PC-3 (cell line): ENCODE measurements at regions not wholly inside any gene's neighbourhood (a gene's known extent, or its start where the extent isn't known, plus 50 kb on each side); places are given as distances from the start of the nearest gene placed in this dataset.
"Not testable (repeated sequence)": the region's sequence is repeated elsewhere in the genome, so short reads cannot be mapped to it uniquely, and the experiment has no call there.

Experiments
- EZH2 ChIP-seq: fragments of 300-600 bp; sonication (generic); IDR thresholded peaks from one replicate; pipeline ENCODE4 v1.6.1; 2017; ENCODE audit warnings: antibody characterized with exemption, mild to moderate bottlenecking, low read length; ENCODE audit not compliant: unreplicated experiment
- EZH2phosphoT487 ChIP-seq: fragments of 300-600 bp; sonication (generic); IDR thresholded peaks from 2 replicates; pipeline ENCODE4 v1.6.1; 2018; ENCODE audit warnings: mild to moderate bottlenecking, antibody characterized with exemption, low read length, borderline replicate concordance
- TF ChIP-seq, protein P1 (sequence below): fragments of 300-600 bp; sonication (generic); conservative IDR thresholded peaks from 2 replicates; pipeline ENCODE4 v1.5.1; 2017; ENCODE audit warnings: antibody characterized with exemption, low read depth, mild to moderate bottlenecking, low read length

DNA sequence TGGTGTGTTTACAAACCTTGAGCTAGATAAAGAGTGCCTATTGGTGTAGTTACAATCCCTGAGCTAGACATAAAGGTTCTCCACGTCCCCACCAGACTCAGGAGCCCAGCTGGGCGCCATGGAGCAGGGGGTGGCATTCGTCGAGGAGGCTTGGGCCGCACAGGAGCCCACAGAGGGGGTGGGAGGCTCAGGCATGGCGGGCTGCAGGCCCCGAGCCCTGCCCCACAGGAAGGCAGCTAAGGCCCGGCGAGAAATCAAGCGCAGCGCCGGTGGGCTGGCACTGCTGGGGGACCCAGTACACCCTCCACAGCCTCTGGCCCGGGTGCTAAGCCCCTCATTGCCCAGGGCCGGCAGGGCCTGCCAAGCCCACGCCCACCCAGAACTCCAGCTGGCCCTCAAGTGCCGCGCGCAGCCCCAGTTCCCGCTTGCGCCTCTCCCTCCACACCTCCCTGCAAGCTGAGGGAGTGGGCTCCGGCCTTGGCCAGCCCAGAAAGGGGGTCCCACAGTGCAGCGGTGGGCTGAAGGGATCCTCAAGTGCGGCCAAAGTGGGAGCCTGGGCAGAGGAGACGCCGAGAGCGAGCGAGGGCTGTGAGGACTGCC, 562.1 kb upstream of the LUZP2 start:
- TF ChIP-seq, protein P1, sequence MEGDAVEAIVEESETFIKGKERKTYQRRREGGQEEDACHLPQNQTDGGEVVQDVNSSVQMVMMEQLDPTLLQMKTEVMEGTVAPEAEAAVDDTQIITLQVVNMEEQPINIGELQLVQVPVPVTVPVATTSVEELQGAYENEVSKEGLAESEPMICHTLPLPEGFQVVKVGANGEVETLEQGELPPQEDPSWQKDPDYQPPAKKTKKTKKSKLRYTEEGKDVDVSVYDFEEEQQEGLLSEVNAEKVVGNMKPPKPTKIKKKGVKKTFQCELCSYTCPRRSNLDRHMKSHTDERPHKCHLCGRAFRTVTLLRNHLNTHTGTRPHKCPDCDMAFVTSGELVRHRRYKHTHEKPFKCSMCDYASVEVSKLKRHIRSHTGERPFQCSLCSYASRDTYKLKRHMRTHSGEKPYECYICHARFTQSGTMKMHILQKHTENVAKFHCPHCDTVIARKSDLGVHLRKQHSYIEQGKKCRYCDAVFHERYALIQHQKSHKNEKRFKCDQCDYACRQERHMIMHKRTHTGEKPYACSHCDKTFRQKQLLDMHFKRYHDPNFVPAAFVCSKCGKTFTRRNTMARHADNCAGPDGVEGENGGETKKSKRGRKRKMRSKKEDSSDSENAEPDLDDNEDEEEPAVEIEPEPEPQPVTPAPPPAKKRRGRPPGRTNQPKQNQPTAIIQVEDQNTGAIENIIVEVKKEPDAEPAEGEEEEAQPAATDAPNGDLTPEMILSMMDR = not testable (repeated sequence)
- TF ChIP-seq EZH2phosphoT487, EZH2: not testable (repeated sequence)
